Prostate gland (tissue), 2 donors: ENCODE measurements at regions not wholly inside any gene's neighbourhood (a gene's known extent, or its start where the extent isn't known, plus 50 kb on each side); places are given as distances from the start of the nearest gene placed in this dataset.

Experiments
- CTCF ChIP-seq, 4 experiments: fragments of 200-600 bp in 2 of 4; fragments of 450-650 bp in 2 of 4; sonication (generic) in 2 of 4; IDR thresholded peaks; 1 replicate in 3 of 4; 2 replicates in 1 of 4; pipeline ENCODE4 v1.5.1; 2016 to 2019; ENCODE audit warnings: antibody characterized with exemption in 4 of 4, mild to moderate bottlenecking in 2 of 4, moderate library complexity in 2 of 4
- POLR2A ChIP-seq: fragments of 450-650 bp; IDR thresholded peaks from one replicate; pipeline ENCODE4 v1.6.1; 2016; ENCODE audit warnings: antibody characterized with exemption, mild to moderate bottlenecking

GRCh38 chr9:1434811-1435210, 384.7 kb downstream of the DMRT2 start:
- TF ChIP-seq CTCF (IDR thresholded peaks at IDR 0.05) (no peak), POLR2A (no peak)
